ENCODE measurements at regions not wholly inside any gene's neighbourhood (a gene's known extent, or its start where the extent isn't known, plus 50 kb on each side); places are given as distances from the start of the nearest gene placed in this dataset.
"Not testable (repeated sequence)": the region's sequence is repeated elsewhere in the genome, so short reads cannot be mapped to it uniquely, and the experiment has no call there.

- H3K4me1 ChIP-seq (ENCODE audit: insufficient read depth, low read length) = peaks cover 36% of the 10 kb centered on the region
- no peak overlapping the region for H3K4me3 ChIP-seq (ENCODE audit: low read length)
- no peaks in the 10 kb centered on the region for H3K9me2 ChIP-seq (replicated peaks; ENCODE audit: low read length)
- no TSS peak for BruUV-seq (replicated peaks)
- H4K20me1 ChIP-seq (ENCODE audit: low read length) = no peaks in the 10 kb centered on the region
- H3K27me3 ChIP-seq (ENCODE audit: low read length) = no peaks in the 10 kb centered on the region
- TF ChIP-seq EZH2phosphoT487 (IDR thresholded peaks at IDR 0.05; ENCODE audit: borderline replicate concordance, low read length) (no peak), EZH2 (IDR thresholded peaks at IDR 0.05; ENCODE audit: low read length, unreplicated experiment) (no peak)
- intact Hi-C loops (cut with micrococcal nuclease) = no loop called here
- H3F3A ChIP-seq (ENCODE audit: low read length, unreplicated experiment) = no peaks in the 10 kb centered on the region
- H3K36me3 ChIP-seq (ENCODE audit: low read depth, low read length) = no peaks in the 10 kb centered on the region
- no peaks in the 10 kb centered on the region for H3K79me2 ChIP-seq (ENCODE audit: low read length)
- H3K9ac ChIP-seq (ENCODE audit: low read length) = no peak overlapping the region
- ATAC-seq = no peak
- DNase-seq = no peak
- ChIA-PET POLR2A (ENCODE audit: unreplicated experiment) (no interaction called here), CTCF (no interaction called here)
- H3K27ac ChIP-seq (ENCODE audit: low read length) = no peak overlapping the region
- no peak overlapping the region for H2AFZ ChIP-seq (ENCODE audit: low read length)
- no peak overlapping the region for H3K4me2 ChIP-seq (ENCODE audit: low read length)
- H3K9me3 ChIP-seq (ENCODE audit: low read length) = no peaks in the 10 kb centered on the region
Measured at GRCh38 chr2:145747715-145748114, 1227.8 kb upstream of the ZEB2 start.

- H3K9ac ChIP-seq (ENCODE audit: low read length); H3K9me2 ChIP-seq (replicated peaks; ENCODE audit: low read length); H3K4me3 ChIP-seq (ENCODE audit: low read length); CTCF ChIA-PET; H3K9me3 ChIP-seq (ENCODE audit: low read length); DNase-seq; H3K36me3 ChIP-seq (ENCODE audit: low read depth, low read length); H3K79me2 ChIP-seq (ENCODE audit: low read length); H2AFZ ChIP-seq (ENCODE audit: low read length); H3F3A ChIP-seq (ENCODE audit: low read length, unreplicated experiment); ATAC-seq; H4K20me1 ChIP-seq (ENCODE audit: low read length); BruUV-seq (replicated peaks); intact Hi-C loops (cut with micrococcal nuclease); H3K4me2 ChIP-seq (ENCODE audit: low read length); POLR2A ChIA-PET (ENCODE audit: unreplicated experiment); H3K27me3 ChIP-seq (ENCODE audit: low read length): not testable (repeated sequence)
- H3K4me1 ChIP-seq (ENCODE audit: insufficient read depth, low read length) = peaks cover 17% of the 10 kb centered on the region; the same call in 1 of the 2 replicates
- peak overlapping the region; percentile 42 for H3K27ac ChIP-seq (ENCODE audit: low read length)
Measured at GRCh38 chr2:145745387-145745721, 1225.4 kb upstream of the ZEB2 start.

- H4K20me1 ChIP-seq (ENCODE audit: low read length) = no peaks in the 10 kb centered on the region
- no peaks in the 10 kb centered on the region for H3K36me3 ChIP-seq (ENCODE audit: low read depth, low read length)
- H3F3A ChIP-seq (ENCODE audit: low read length, unreplicated experiment) = no peaks in the 10 kb centered on the region
- intact Hi-C loops (cut with micrococcal nuclease) = no loop called here
- no peaks in the 10 kb centered on the region for H3K79me2 ChIP-seq (ENCODE audit: low read length)
- DNase-seq (peak; percentile 89), ATAC-seq (peak; percentile 85)
- POLR2A ChIA-PET (ENCODE audit: unreplicated experiment) = interaction anchor here (0.7 kb wide), 1 partner anchor 1867 kb away, joined by 3 read pairs; no protein-coding TSS in a partner anchor
- no peak overlapping the region for H2AFZ ChIP-seq (ENCODE audit: low read length)
- no peaks in the 10 kb centered on the region for H3K27me3 ChIP-seq (ENCODE audit: low read length)
- H3K9me3 ChIP-seq (ENCODE audit: low read length) = no peaks in the 10 kb centered on the region
- CTCF ChIA-PET = no interaction called here
- peak overlapping the region; percentile 42 for H3K27ac ChIP-seq (ENCODE audit: low read length)
- no peak for TF ChIP-seq EZH2 (IDR thresholded peaks at IDR 0.05; ENCODE audit: low read length, unreplicated experiment)
- TF ChIP-seq CTCF (conservative IDR thresholded peaks at IDR 0.05; ENCODE audit: low read depth, low read length) = no peak
- no peak for TF ChIP-seq EZH2phosphoT487 (IDR thresholded peaks at IDR 0.05; ENCODE audit: borderline replicate concordance, low read length)
- no TSS peak for BruUV-seq (replicated peaks)
- no peak overlapping the region for H3K9ac ChIP-seq (ENCODE audit: low read length)
- H3K4me2 ChIP-seq (ENCODE audit: low read length) = no peak overlapping the region
- H3K9me2 ChIP-seq (replicated peaks; ENCODE audit: low read length) = no peaks in the 10 kb centered on the region
- peaks cover 17% of the 10 kb centered on the region for H3K4me1 ChIP-seq (ENCODE audit: insufficient read depth, low read length)
- no peak overlapping the region for H3K4me3 ChIP-seq (ENCODE audit: low read length)
Measured at GRCh38 chr2:145744541-145745386, 1224.8 kb upstream of the ZEB2 start.

Measured in PC-3 (cell line).